IPS-18c (cell line): ENCODE measurements at regions not wholly inside any gene's neighbourhood (a gene's known extent, or its start where the extent isn't known, plus 50 kb on each side); places are given as distances from the start of the nearest gene placed in this dataset.

ENCODE experiments used
- H3K4me3 ChIP-seq: 2 replicates; pipeline ENCODE4 v1.7.0; 2013; ENCODE audit warnings: low read depth, mild to moderate bottlenecking, low read length, moderate library complexity; ENCODE audit not compliant: insufficient read depth
- H3K9me3 ChIP-seq: one replicate; pipeline ENCODE4 v1.6.1; 2013; ENCODE audit warnings: mild to moderate bottlenecking, low read length, moderate library complexity; ENCODE audit not compliant: control insufficient read depth, insufficient read depth

GRCh38 chr1:56378341-56379070, 200.9 kb downstream of the PLPP3 start:
- Histone ChIP-seq H3K9me3 (no peaks in the 10 kb centered on the region), H3K4me3 (no peak overlapping the region)

GRCh38 chr1:56377431-56377830, 201.9 kb downstream of the PLPP3 start:
- Histone ChIP-seq H3K4me3 (no peak overlapping the region), H3K9me3 (no peaks in the 10 kb centered on the region)

GRCh38 chr1:56376188-56376984, 203.0 kb downstream of the PLPP3 start:
- Histone ChIP-seq H3K9me3 (no peaks in the 10 kb centered on the region), H3K4me3 (no peak overlapping the region)

GRCh38 chr1:56375326-56375804, 204.0 kb downstream of the PLPP3 start:
- no peak overlapping the region for H3K4me3 ChIP-seq

GRCh38 chr1:56374026-56374974, 205.1 kb downstream of the PLPP3 start:
- H3K4me3 ChIP-seq, result no peak overlapping the region
- no peaks in the 10 kb centered on the region for H3K9me3 ChIP-seq

More at GRCh38 chr1:56375326-56375804, 204.0 kb downstream of the PLPP3 start:
- no peaks in the 10 kb centered on the region for H3K9me3 ChIP-seq

GRCh38 chr1:56370513-56370912, 208.8 kb downstream of the PLPP3 start:
- H3K4me3 ChIP-seq, result no peak overlapping the region
- H3K9me3 ChIP-seq, result no peaks in the 10 kb centered on the region

GRCh38 chr1:56363007-56363770, 216.2 kb downstream of the PLPP3 start:
- H3K9me3 ChIP-seq, result no peaks in the 10 kb centered on the region

GRCh38 chr1:56360021-56360420, 219.3 kb downstream of the PLPP3 start:
- no peak overlapping the region for H3K4me3 ChIP-seq
- no peaks in the 10 kb centered on the region for H3K9me3 ChIP-seq

More at GRCh38 chr1:56363007-56363770, 216.2 kb downstream of the PLPP3 start:
- H3K4me3 ChIP-seq, result no peak overlapping the region

- Histone ChIP-seq H3K9me3 (no peaks in the 10 kb centered on the region), H3K4me3 (no peak overlapping the region)
Observed at GRCh38 chr1:56359056-56359455, 220.3 kb downstream of the PLPP3 start.

GRCh38 chr1:56357927-56358690, 221.3 kb downstream of the PLPP3 start:
- no peaks in the 10 kb centered on the region for H3K9me3 ChIP-seq
- no peak overlapping the region for H3K4me3 ChIP-seq

- H3K4me3 ChIP-seq, result no peak overlapping the region
Observed at GRCh38 chr1:56356376-56356990, 222.9 kb downstream of the PLPP3 start.

GRCh38 chr1:56355918-56356317, 223.4 kb downstream of the PLPP3 start:
- Histone ChIP-seq H3K4me3 (no peak overlapping the region), H3K9me3 (no peaks in the 10 kb centered on the region)

More at GRCh38 chr1:56356376-56356990, 222.9 kb downstream of the PLPP3 start:
- H3K9me3 ChIP-seq, result no peaks in the 10 kb centered on the region

- Histone ChIP-seq H3K9me3 (no peaks in the 10 kb centered on the region), H3K4me3 (no peak overlapping the region)
Observed at GRCh38 chr1:56355422-56355821, 223.9 kb downstream of the PLPP3 start.

GRCh38 chr1:56345831-56346230, 233.5 kb downstream of the PLPP3 start:
- H3K4me3 ChIP-seq, result no peak overlapping the region

GRCh38 chr1:56340977-56341376, 238.4 kb downstream of the PLPP3 start:
- Histone ChIP-seq H3K9me3 (no peaks in the 10 kb centered on the region), H3K4me3 (no peak overlapping the region)

More at GRCh38 chr1:56345831-56346230, 233.5 kb downstream of the PLPP3 start:
- H3K9me3 ChIP-seq, result no peaks in the 10 kb centered on the region
